WI38 (cell line): ENCODE measurements at regions not wholly inside any gene's neighbourhood (a gene's known extent, or its start where the extent isn't known, plus 50 kb on each side); places are given as distances from the start of the nearest gene placed in this dataset.

ENCODE experiments used
- H3K4me3 ChIP-seq: 2 replicates; pipeline ENCODE4 v1.5.1; 2011; ENCODE audit warnings: low read depth, mild to moderate bottlenecking, control low read depth, low read length
- TF ChIP-seq, protein P1 (sequence below): IDR thresholded peaks from 2 replicates; pipeline ENCODE4 v1.5.1; 2012; ENCODE audit warnings: low read depth, mild to moderate bottlenecking, control low read depth, low read length

- no peak overlapping the region for H3K4me3 ChIP-seq
- TF ChIP-seq, protein P1, sequence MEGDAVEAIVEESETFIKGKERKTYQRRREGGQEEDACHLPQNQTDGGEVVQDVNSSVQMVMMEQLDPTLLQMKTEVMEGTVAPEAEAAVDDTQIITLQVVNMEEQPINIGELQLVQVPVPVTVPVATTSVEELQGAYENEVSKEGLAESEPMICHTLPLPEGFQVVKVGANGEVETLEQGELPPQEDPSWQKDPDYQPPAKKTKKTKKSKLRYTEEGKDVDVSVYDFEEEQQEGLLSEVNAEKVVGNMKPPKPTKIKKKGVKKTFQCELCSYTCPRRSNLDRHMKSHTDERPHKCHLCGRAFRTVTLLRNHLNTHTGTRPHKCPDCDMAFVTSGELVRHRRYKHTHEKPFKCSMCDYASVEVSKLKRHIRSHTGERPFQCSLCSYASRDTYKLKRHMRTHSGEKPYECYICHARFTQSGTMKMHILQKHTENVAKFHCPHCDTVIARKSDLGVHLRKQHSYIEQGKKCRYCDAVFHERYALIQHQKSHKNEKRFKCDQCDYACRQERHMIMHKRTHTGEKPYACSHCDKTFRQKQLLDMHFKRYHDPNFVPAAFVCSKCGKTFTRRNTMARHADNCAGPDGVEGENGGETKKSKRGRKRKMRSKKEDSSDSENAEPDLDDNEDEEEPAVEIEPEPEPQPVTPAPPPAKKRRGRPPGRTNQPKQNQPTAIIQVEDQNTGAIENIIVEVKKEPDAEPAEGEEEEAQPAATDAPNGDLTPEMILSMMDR: no peak
These were observed 320.0 kb downstream of the MTX2 start for GRCh38 chr2:176589287-176589686.

- TF ChIP-seq, protein P1: no peak
- H3K4me3 ChIP-seq: no peak overlapping the region
These were observed 320.7 kb downstream of the MTX2 start for GRCh38 chr2:176589825-176590440.

DNA sequence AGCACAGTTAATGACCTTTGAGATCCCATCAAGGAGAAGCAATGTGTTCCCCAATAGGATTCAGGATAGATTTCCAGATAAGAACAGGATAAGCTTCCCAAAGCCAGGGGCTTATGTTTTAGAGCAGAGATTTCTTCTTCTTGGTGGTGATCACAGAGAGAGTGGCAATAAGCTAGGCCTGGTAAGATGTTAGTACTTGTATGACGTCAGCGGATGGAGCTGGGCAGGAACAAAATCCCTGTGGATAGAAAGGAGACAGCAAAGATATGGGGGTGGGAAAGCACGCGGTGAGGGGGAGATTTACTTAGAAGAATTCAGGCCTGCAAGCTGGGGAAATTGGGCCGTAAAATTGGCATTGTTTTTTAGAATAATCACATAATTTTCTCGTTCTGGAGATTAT is 323.0 kb downstream of the MTX2 start:
- H3K4me3 ChIP-seq: no peak overlapping the region
- TF ChIP-seq, protein P1: no peak

DNA sequence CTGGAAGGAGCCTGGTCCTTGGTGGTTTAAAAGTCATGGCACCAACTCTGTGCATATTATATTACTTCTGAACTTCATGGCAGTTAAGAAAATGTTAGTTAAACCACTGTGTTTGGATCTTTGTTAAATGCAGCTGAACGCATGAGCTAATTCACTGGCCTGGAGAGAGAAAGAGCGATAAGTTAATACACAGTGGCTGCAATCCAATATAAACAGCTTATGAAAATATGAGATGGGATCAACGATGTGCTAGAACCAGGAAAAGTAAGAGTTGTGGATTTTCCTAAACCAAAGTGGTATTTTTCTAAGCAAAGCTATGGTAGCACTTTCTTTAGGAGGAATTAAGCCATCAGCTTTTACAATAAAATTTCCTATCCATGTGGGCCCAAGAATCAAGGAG is 326.7 kb downstream of the MTX2 start:
- TF ChIP-seq, protein P1: no peak
- no peak overlapping the region for H3K4me3 ChIP-seq

DNA sequence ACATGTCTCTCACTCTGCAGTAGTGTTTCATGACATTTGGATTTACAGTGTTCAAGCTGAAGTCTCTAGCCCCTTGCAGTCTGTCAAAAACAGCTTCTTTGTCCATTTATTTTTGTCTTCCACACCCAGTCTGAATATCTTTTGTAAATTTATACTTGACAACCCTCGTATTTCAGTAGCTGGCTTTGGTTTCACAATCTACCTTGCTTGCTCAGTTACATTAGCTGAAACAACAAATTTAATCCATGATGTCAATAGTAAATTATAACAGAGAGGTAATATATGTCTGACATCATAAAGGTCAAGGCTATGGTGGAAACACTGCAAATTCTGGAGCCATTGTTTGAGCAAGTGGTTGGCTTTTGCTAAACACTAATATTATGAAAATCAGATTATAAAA is 328.7 kb downstream of the MTX2 start:
- H3K4me3 ChIP-seq: no peak overlapping the region
- TF ChIP-seq, protein P1: no peak

GRCh38 chr2:176598351-176598750 is 329.1 kb downstream of the MTX2 start:
- TF ChIP-seq, protein P1: no peak

GRCh38 chr2:176599796-176600485 is 330.7 kb downstream of the MTX2 start:
- TF ChIP-seq, protein P1: no peak
- H3K4me3 ChIP-seq: no peak overlapping the region

More at GRCh38 chr2:176598351-176598750, 329.1 kb downstream of the MTX2 start:
- no peak overlapping the region for H3K4me3 ChIP-seq
